ENCODE measurements at regions not wholly inside any gene's neighbourhood (a gene's known extent, or its start where the extent isn't known, plus 50 kb on each side); places are given as distances from the start of the nearest gene placed in this dataset.

DNA sequence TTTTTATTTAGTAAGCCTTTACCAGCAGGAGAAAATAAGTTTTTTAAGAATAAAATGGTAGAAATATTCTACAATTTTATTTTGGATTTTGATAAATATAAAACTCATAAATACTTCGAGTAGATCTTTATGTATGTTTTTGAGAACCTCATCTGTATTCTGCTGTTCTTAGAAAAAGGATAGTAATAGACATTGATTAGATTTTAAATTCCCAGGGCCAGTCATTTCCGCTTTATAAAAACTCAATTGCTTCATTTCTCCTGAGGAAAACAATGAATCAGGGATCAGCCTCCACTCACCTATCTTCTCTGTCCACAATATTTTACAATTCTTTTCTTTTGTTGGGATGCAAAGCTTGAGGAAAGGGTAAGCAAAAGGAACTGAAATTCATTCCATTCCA lies 1983.5 kb upstream of the C9orf72 start:
- no peak overlapping the region for H3K4me3 ChIP-seq
- no peaks in the 10 kb centered on the region for H3K9me3 ChIP-seq
- TF ChIP-seq POLR2A (IDR thresholded peaks at IDR 0.05): no peak
- TF ChIP-seq, protein P1, sequence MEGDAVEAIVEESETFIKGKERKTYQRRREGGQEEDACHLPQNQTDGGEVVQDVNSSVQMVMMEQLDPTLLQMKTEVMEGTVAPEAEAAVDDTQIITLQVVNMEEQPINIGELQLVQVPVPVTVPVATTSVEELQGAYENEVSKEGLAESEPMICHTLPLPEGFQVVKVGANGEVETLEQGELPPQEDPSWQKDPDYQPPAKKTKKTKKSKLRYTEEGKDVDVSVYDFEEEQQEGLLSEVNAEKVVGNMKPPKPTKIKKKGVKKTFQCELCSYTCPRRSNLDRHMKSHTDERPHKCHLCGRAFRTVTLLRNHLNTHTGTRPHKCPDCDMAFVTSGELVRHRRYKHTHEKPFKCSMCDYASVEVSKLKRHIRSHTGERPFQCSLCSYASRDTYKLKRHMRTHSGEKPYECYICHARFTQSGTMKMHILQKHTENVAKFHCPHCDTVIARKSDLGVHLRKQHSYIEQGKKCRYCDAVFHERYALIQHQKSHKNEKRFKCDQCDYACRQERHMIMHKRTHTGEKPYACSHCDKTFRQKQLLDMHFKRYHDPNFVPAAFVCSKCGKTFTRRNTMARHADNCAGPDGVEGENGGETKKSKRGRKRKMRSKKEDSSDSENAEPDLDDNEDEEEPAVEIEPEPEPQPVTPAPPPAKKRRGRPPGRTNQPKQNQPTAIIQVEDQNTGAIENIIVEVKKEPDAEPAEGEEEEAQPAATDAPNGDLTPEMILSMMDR (IDR thresholded peaks at IDR 0.05): no peak
- no peaks in the 10 kb centered on the region for H3K27me3 ChIP-seq
- H3K4me1 ChIP-seq: no peaks in the 10 kb centered on the region
- no peak overlapping the region for H3K27ac ChIP-seq
- intact Hi-C loops (cut with DNase I): no loop called here
- DNase-seq (no peak), ATAC-seq (no peak)
- WGBS (ENCODE audit: insufficient coverage, low coverage, low lambda C conversion rate, missing lambda C conversion rate): 35% methylated on average over 2 of the region's 2 CpGs
- H3K36me3 ChIP-seq: no peaks in the 10 kb centered on the region

DNA sequence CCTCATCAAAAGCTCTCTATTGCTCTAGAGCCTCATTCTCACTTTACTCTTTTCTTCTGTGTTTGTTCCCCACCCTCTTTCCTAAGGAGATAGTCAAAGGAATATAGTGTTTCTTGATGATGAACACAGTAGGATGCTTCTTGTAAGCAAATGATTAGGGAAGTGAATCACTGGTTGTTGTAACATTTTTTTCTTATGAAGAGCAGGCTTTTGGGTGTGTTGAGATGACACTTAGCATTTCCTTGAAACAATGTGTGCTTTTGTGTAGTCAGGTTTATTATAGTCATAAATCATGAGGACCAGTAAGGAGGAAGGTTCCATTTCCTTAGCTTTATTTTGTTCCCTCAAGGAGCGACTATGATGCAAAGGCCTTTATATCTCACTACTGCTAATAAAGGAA lies 1991.3 kb upstream of the C9orf72 start:
- no peaks in the 10 kb centered on the region for H3K4me1 ChIP-seq
- intact Hi-C loops (cut with DNase I): no loop called here
- WGBS (ENCODE audit: insufficient coverage, low coverage, low lambda C conversion rate, missing lambda C conversion rate): 18% methylated on average over 1 of the region's 1 CpG
- DNase-seq: no peak
- TF ChIP-seq, protein P1 (IDR thresholded peaks at IDR 0.05): no peak
- TF ChIP-seq POLR2A (IDR thresholded peaks at IDR 0.05): no peak
- H3K9me3 ChIP-seq: no peaks in the 10 kb centered on the region
- ATAC-seq: no peak
- no peak overlapping the region for H3K4me3 ChIP-seq
- no peak overlapping the region for H3K27ac ChIP-seq
- no peaks in the 10 kb centered on the region for H3K27me3 ChIP-seq
- H3K36me3 ChIP-seq: no peaks in the 10 kb centered on the region

DNA sequence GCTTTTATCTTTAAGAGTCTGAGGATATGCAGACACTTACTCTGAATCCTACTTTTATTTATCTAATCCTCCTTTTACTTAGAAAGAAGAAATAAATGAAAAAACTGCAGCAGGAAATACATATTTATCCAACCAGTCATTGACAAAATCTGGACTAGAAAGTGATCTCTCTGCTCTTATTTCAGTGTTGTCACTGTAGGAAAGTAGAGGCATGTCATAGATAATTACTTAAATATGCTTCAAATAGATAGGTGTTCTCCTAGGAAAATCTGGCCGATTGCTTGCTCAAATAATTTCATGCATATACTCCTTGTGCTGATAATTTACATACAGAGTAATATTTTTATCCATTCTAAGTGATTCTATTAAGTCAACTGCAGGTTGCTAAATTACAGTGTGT lies 2001.9 kb upstream of the C9orf72 start:
- no peaks in the 10 kb centered on the region for H3K27me3 ChIP-seq
- no peak overlapping the region for H3K27ac ChIP-seq
- TF ChIP-seq, protein P1 (IDR thresholded peaks at IDR 0.05): no peak
- no peak for TF ChIP-seq POLR2A (IDR thresholded peaks at IDR 0.05)
- H3K4me1 ChIP-seq: no peaks in the 10 kb centered on the region
- no peaks in the 10 kb centered on the region for H3K9me3 ChIP-seq
- DNase-seq (no peak), ATAC-seq (no peak)
- H3K36me3 ChIP-seq: no peaks in the 10 kb centered on the region
- WGBS (ENCODE audit: insufficient coverage, low coverage, low lambda C conversion rate, missing lambda C conversion rate): 10% methylated on average over 1 of the region's 1 CpG
- H3K4me3 ChIP-seq: no peak overlapping the region
- intact Hi-C loops (cut with DNase I): no loop called here

DNA sequence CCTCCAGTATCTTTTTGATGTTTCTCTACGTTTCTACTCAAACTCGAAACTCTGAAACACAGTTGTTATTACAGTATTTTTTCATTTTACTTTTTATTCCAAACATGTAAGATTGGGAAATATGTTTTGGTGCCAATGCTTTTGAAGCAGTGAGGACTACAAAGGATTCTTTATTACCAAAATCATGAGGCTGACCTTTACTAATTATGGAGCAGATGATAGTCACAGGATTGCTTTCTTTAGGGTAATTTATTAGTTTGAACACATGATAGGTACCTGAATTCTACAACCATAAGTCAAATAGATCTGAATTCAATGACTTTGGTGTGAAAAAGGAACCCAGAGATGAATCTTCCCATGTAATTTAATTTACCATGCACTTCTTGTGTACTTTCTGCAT lies 2015.1 kb upstream of the C9orf72 start:
- DNase-seq (no peak), ATAC-seq (no peak)
- Histone ChIP-seq H3K36me3 (no peaks in the 10 kb centered on the region), H3K4me1 (no peaks in the 10 kb centered on the region), H3K9me3 (no peaks in the 10 kb centered on the region), H3K4me3 (no peak overlapping the region), H3K27me3 (no peaks in the 10 kb centered on the region), H3K27ac (no peak overlapping the region)
- intact Hi-C loops (cut with DNase I): no loop called here
- TF ChIP-seq POLR2A (IDR thresholded peaks at IDR 0.05): no peak
- TF ChIP-seq, protein P1 (IDR thresholded peaks at IDR 0.05): no peak
- WGBS (ENCODE audit: insufficient coverage, low coverage, low lambda C conversion rate, missing lambda C conversion rate): 61% methylated on average over 2 of the region's 2 CpGs

DNA sequence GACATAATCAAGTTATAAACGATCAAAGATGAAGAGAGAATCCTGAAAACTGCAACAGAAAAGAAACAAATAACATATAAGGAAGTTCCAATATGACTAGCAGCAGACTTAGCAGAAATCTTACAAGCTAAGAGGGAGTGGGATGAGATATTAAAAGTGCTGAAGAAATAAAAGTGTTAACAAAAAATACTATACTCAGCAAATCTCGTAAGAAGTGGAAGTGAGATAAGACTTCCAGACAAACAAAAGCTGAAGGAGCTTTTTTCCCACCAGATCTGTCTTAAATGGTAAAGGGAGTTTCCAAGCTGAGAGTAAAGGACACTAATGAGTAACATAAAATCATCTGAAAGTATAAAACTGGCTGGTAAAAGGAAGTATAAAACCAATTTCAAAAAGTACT lies 2036.0 kb upstream of the C9orf72 start:
- H3K9me3 ChIP-seq: no peaks in the 10 kb centered on the region
- no peaks in the 10 kb centered on the region for H3K27me3 ChIP-seq
- intact Hi-C loops (cut with DNase I): no loop called here
- H3K27ac ChIP-seq: no peak overlapping the region
- DNase-seq: no peak
- H3K36me3 ChIP-seq: no peaks in the 10 kb centered on the region
- H3K4me3 ChIP-seq: no peak overlapping the region
- WGBS (ENCODE audit: insufficient coverage, low coverage, low lambda C conversion rate, missing lambda C conversion rate): 25% methylated on average over 2 of the region's 2 CpGs
- no peak for ATAC-seq
- no peaks in the 10 kb centered on the region for H3K4me1 ChIP-seq
- TF ChIP-seq, protein P1 (IDR thresholded peaks at IDR 0.05): no peak
- TF ChIP-seq POLR2A (IDR thresholded peaks at IDR 0.05): no peak

Data from right lobe of liver (tissue), 6 donors.